HepG2 (cell line): ENCODE measurements at regions not wholly inside any gene's neighbourhood (a gene's known extent, or its start where the extent isn't known, plus 50 kb on each side); places are given as distances from the start of the nearest gene placed in this dataset.

Experiments used
- ATAC-seq: fragments of 200-7000 bp; cut with Tn5 transposase; 3 replicates; pipeline ENCODE4 v1.9.1; 2020; ENCODE audit warnings: mild to moderate bottlenecking, moderate library complexity
- BruUV-seq: library from RNA; stranded (reverse); fragments of 400-500 nt; replicated peaks from 2 replicates; lab custom pipeline; 2021; lab: Mats Ljungman, UMichigan
- CTCF ChIA-PET: fragments of 300-600 bp; formaldehyde crosslinking; extraction: SDS; loops from one replicate; lab custom pipeline; 2021; ENCODE audit warnings: low total read pairs, inconsistent platforms, low intra/inter-chr PET ratio; lab: Yijun Ruan, JAX
- POLR2A ChIA-PET: fragments of 350-600 bp; sonication (Branson Sonifier 250); formaldehyde crosslinking; loops from one replicate; lab custom pipeline; 2020; ENCODE audit warnings: antibody characterized with exemption, inconsistent platforms; lab: Yijun Ruan, JAX
- DNase-seq: peaks from one replicate; pipeline ENCODE4 v3.0.0-alpha.2; 2015; ENCODE audit warnings: low spot score
- FAIRE-seq: peaks from 3 replicates; lab custom pipeline; 2011; peaks lifted over from hg19 to GRCh38; lab: Jason Lieb, UNC
- H2AFZ ChIP-seq: one replicate; pipeline ENCODE4 v1.6.1; 2011; ENCODE audit warnings: low read length, inconsistent platforms
- H3K27ac ChIP-seq: fragments of 300-600 bp; 3 replicates; pipeline ENCODE4 v1.8.0; 2011; ENCODE audit warnings: mixed run types, mild to moderate bottlenecking, mixed read lengths, low read length, inconsistent platforms; ENCODE audit not compliant: insufficient read depth; ENCODE audit errors: extremely low read length
- H3K27me3 ChIP-seq, 2 experiments: fragments of 200-600 bp in 1 of 2; 2 replicates in 1 of 2; 3 replicates in 1 of 2; pipeline versions ENCODE4 v1.6.0 to v1.8.0; 2011; ENCODE audit warnings: low read length in 2 of 2, mild to moderate bottlenecking in 2 of 2, moderate library complexity in 2 of 2, inconsistent platforms in 1 of 2; ENCODE audit not compliant: insufficient read depth in 2 of 2, control insufficient read depth in 1 of 2
- H3K36me3 ChIP-seq, 2 experiments: fragments of 200-600 bp in 1 of 2; replicated peaks in 1 of 2; 2 replicates in 1 of 2; 3 replicates in 1 of 2; pipeline versions ENCODE4 v1.5.1 to v1.8.0; 2011; ENCODE audit warnings: low read length in 2 of 2, inconsistent platforms in 1 of 2; ENCODE audit not compliant: insufficient read depth in 2 of 2, control insufficient read depth in 1 of 2
- H3K4me1 ChIP-seq: 2 replicates; pipeline ENCODE4 v1.5.1; 2012; ENCODE audit warnings: low read length, inconsistent platforms; ENCODE audit not compliant: insufficient read depth
- H3K4me2 ChIP-seq: 2 replicates; pipeline ENCODE4 v1.6.0; 2011; ENCODE audit warnings: low read depth, low read length, inconsistent platforms
- H3K4me3 ChIP-seq, 3 experiments: fragments of 200-600 bp in 1 of 3; sonication (generic), shearing (Covaris generic) in 1 of 3; replicated peaks in 1 of 3; 2 replicates each; pipeline ENCODE4 v1.5.1; 2011 to 2016; ENCODE audit warnings: low read length in 3 of 3, inconsistent platforms in 2 of 3, low read depth in 2 of 3, mild to moderate bottlenecking in 2 of 3, control low read depth in 1 of 3, mixed read lengths in 1 of 3; ENCODE audit not compliant: insufficient read depth in 1 of 3
- H3K79me2 ChIP-seq: one replicate; pipeline ENCODE4 v1.6.1; 2011; ENCODE audit warnings: low read length, inconsistent platforms; ENCODE audit not compliant: insufficient read depth
- H3K9ac ChIP-seq: 2 replicates; pipeline ENCODE4 v1.6.0; 2011; ENCODE audit warnings: mild to moderate bottlenecking, low read depth, low read length, inconsistent platforms; ENCODE audit not compliant: insufficient read depth
- H3K9me3 ChIP-seq: 2 replicates; pipeline ENCODE4 v1.5.1; 2012; ENCODE audit warnings: mild to moderate bottlenecking, low read length
- H4K20me1 ChIP-seq: 2 replicates; pipeline ENCODE4 v1.6.0; 2011; ENCODE audit warnings: inconsistent platforms, mild to moderate bottlenecking, low read length, moderate library complexity; ENCODE audit not compliant: insufficient read depth
- ADNP ChIP-seq: sonication (generic); formaldehyde crosslinking; IDR thresholded peaks from 2 replicates; pipeline ENCODE4 v1.4.0; 2020; ENCODE audit warnings: missing genetic modification reagents
- ATRX ChIP-seq: sonication (generic); formaldehyde crosslinking; IDR thresholded peaks from 2 replicates; pipeline ENCODE4 v1.4.0; 2020; ENCODE audit warnings: missing genetic modification reagents, borderline replicate concordance
- BCL3 ChIP-seq: sonication (generic); formaldehyde crosslinking; IDR thresholded peaks from 2 replicates; pipeline ENCODE4 v1.5.1; 2020; ENCODE audit warnings: mild to moderate bottlenecking, missing genetic modification reagents, moderate library complexity
- CEBPB ChIP-seq: IDR thresholded peaks from 2 replicates; pipeline ENCODE4 v1.6.1; 2011; ENCODE audit warnings: low read depth, low read length, improper control_type of control experiment, borderline replicate concordance
- ELF1 ChIP-seq: sonication (generic); formaldehyde crosslinking; IDR thresholded peaks from 2 replicates; pipeline ENCODE4 v1.4.0; 2020; ENCODE audit warnings: missing genetic modification reagents
- FOXP1 ChIP-seq, 2 experiments: fragments of 450-650 bp in 1 of 2; IDR thresholded peaks; 2 replicates each; pipeline ENCODE4 v1.6.1; 2017 to 2018; ENCODE audit warnings: antibody characterized with exemption in 1 of 2
- MNT ChIP-seq: fragments of 450-650 bp; IDR thresholded peaks from 2 replicates; pipeline ENCODE4 v1.6.1; 2016
- REST ChIP-seq, 2 experiments: IDR thresholded peaks; 2 replicates each; pipeline ENCODE4 v1.6.1; 2011 to 2012; ENCODE audit warnings: low read length in 2 of 2, borderline replicate concordance in 1 of 2, low read depth in 1 of 2, mild to moderate bottlenecking in 1 of 2, moderate library complexity in 1 of 2
- RFX3 ChIP-seq: IDR thresholded peaks from 2 replicates; pipeline ENCODE4 v1.6.1; 2016; ENCODE audit warnings: missing biosample characterization, missing genetic modification reagents
- ZFP62 ChIP-seq: sonication (generic); formaldehyde crosslinking; IDR thresholded peaks from 2 replicates; pipeline ENCODE4 v1.4.0; 2020; ENCODE audit warnings: missing genetic modification reagents
- WGBS: methylation state at CpG from one replicate; pipeline ENCODE4 v1.1.6; 2017; ENCODE audit warnings: low lambda C conversion rate; 5-methylcytosine and 5-hydroxymethylcytosine counted together
- in situ Hi-C: cut with HindIII; loops from 2 replicates; pipeline ENCODE4 v1.10.0; 2017; ENCODE audit warnings: low pct_unique_long_range_greater_than_20kb; ENCODE audit not compliant: extremely low pct_ligation_motif_present
- intact Hi-C: fragments of 100-400 bp; cut with micrococcal nuclease; formaldehyde crosslinking; loops from one replicate; pipeline ENCODE4 v1.10.0; 2022; ENCODE audit not compliant: unreplicated experiment

DNA sequence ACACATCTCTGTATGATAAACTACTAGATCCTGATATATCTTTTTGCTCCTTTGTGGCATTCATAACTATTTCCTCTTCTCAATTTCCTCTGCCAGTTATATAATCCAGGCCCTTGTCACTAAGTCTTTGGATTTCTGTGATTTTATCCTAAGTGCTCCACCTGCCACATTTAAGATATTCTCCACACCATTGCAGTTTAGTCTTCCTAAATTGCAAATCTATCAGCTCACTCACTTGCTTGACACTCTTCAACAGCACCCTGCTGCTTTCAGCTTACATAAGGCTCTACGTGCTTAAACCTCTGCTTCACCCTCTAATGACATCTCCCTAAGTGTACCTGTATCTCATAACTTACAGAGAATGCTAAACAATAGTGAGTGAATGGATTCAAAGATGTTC, 1032.2 kb upstream of the SEL1L start:
- peaks cover 83% of the 10 kb centered on the region for H3K9me3 ChIP-seq
- DNase-seq, result no peak
- no peaks in the 10 kb centered on the region for H3K79me2 ChIP-seq
- H3K27me3 ChIP-seq, result no peaks in the 10 kb centered on the region
- in situ Hi-C loops, result no loop called here
- CTCF ChIA-PET, result no interaction called here
- no peak overlapping the region for H3K4me2 ChIP-seq
- no peak overlapping the region for H2AFZ ChIP-seq
- TF ChIP-seq ZFP62 (CRISPR knock-in tag), result no peak
- no peak for TF ChIP-seq MNT
- no peak for TF ChIP-seq ADNP (CRISPR knock-in tag)
- no peak for TF ChIP-seq CEBPB
- no peak for TF ChIP-seq FOXP1 (IDR thresholded peaks at IDR 0.05)
- TF ChIP-seq FOXP1 (CRISPR knock-in tag; IDR thresholded peaks at IDR 0.05), result no peak
- no peak for TF ChIP-seq RFX3 (CRISPR knock-in tag)
- no peak for TF ChIP-seq BCL3 (CRISPR knock-in tag)
- TF ChIP-seq REST (IDR thresholded peaks at IDR 0.05; ENCODE audit: borderline replicate concordance in 1 of 2, low read depth in 1 of 2, low read length in 2 of 2), result no peak
- no peak for TF ChIP-seq ATRX (CRISPR knock-in tag)
- no peak for TF ChIP-seq ELF1 (CRISPR knock-in tag)
- no peak for FAIRE-seq
- H3K4me1 ChIP-seq, result no peaks in the 10 kb centered on the region
- intact Hi-C loops, result no loop called here
- BruUV-seq, result no TSS peak
- ATAC-seq, result no peak
- 14% methylated on average over 1 of the region's 1 CpG for WGBS
- H3K4me3 ChIP-seq, result no peak overlapping the region
- no peak overlapping the region for H3K27ac ChIP-seq
- POLR2A ChIA-PET, result no interaction called here
- H3K36me3 ChIP-seq, result no peaks in the 10 kb centered on the region
- no peak overlapping the region for H3K9ac ChIP-seq
- H4K20me1 ChIP-seq, result no peaks in the 10 kb centered on the region
